Right ventricle myocardium inferior (tissue), 1 donor: ENCODE measurements at regions not wholly inside any gene's neighbourhood (a gene's known extent, or its start where the extent isn't known, plus 50 kb on each side); places are given as distances from the start of the nearest gene placed in this dataset.
"Not testable (repeated sequence)": the region's sequence is repeated elsewhere in the genome, so short reads cannot be mapped to it uniquely, and the experiment has no call there.

Experiments used
- ATAC-seq: fragments of 200-7000 bp; cut with Tn5 transposase; one replicate; pipeline ENCODE4 v1.9.1; 2020; ENCODE audit warnings: mild to moderate bottlenecking, moderate library complexity
- DNase-seq: peaks from one replicate; pipeline ENCODE4 v3.0.0; 2021; ENCODE audit errors: missing footprints
- intact Hi-C: fragments of 100-400 bp; cut with DNase I; formaldehyde crosslinking; loops from one replicate; pipeline ENCODE4 v1.11.0; 2022
- donor health status: DM: no; HTN: yes; CAD: no; lungs with severe emphysema.

- intact Hi-C loops, DNase-seq, ATAC-seq: not testable (repeated sequence)
Observed at GRCh38 chr6:832804-833203, 139.9 kb upstream of the EXOC2 start.

GRCh38 chr6:830667-831327, 137.9 kb upstream of the EXOC2 start:
- ATAC-seq (no peak), DNase-seq (no peak)
- intact Hi-C loops, result no loop called here

DNA sequence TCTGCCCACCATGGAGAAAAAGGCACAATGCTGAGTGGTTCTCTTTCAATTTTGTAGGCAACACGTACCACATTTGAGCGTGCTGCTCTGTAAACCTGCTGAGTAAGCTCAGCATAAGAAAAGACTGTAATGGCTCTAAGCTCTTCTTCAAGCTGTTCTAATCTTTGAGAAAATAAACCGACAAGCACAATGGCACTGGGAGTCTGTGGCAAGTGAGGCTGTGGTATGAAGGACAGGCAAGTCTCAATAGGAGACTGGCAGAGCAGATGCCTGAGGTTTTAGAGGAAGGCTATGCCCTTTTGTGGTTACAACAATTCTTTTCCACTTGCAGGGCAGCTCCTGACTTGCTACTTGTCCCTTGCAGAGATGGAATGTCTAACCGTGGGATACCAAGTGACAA, 136.7 kb upstream of the EXOC2 start:
- intact Hi-C loops, result no loop called here
- DNase-seq (no peak), ATAC-seq (no peak)

GRCh38 chr6:827431-827830, 134.5 kb upstream of the EXOC2 start:
- no peak for DNase-seq
- intact Hi-C loops, result no loop called here
- no peak for ATAC-seq

DNA sequence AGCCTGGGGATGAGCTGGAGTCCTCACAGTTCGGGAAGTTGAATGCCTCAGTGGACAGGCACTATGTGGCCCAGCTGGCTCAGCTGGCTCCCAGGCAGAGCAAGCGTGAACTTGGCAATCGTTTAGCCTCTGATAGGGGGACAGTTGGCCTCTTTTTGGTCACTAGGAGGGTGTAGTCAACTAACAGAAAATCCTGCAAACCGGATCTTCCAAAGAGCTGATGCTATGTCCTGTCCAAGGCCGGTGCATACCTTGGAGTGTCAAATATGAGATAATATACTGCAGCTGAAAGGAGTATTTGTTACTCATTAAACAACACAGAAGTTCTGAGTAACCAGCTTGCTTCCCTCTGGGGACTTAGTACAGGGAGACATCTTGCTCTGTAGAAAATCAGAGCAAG, 126.2 kb upstream of the EXOC2 start:
- DNase-seq (no peak), ATAC-seq (no peak)
- intact Hi-C loops, result no loop called here

DNA sequence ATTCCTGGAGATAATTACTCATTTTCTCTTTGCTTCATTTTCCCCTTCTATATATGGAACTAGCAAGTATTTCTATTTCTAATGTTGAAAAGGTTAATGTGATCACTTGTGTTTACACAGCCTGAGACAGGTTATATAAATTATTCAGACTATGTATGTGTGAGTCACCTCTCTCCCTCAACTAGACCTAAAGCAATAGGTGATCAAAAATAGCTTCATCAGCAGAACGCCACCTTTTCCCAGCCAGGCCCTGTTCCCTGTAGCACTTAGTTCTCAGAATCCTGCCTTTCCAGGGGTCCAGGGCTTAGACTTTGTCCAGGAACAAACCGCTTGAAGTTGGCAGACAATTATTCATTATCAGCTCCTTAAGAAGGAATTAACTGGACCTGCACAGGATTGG, 125.3 kb upstream of the EXOC2 start:
- no peak for ATAC-seq
- intact Hi-C loops, result no loop called here
- DNase-seq, result no peak

GRCh38 chr6:816510-817084, 123.7 kb upstream of the EXOC2 start:
- DNase-seq, result no peak
- no peak for ATAC-seq
- intact Hi-C loops, result no loop called here

DNA sequence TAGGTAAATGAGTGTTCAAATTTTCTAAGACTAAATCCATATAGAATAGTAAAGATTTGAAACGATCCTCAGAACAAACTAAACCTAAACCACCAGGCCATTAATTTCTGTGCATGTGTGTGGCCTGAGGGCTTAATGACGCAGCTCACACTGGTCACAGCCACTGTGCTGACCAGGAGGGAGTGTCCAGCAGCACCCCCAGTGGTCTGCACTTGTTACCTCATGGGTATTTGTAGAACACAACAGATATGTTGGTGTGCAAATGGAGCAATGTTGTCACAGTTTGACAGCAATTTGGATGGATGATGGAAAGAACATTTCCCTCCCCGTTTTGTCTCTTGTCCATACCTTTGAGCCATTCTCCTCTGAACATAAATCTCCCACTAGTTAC, 122.4 kb upstream of the EXOC2 start:
- ATAC-seq (no peak), DNase-seq (no peak)
- intact Hi-C loops, result no loop called here

DNA sequence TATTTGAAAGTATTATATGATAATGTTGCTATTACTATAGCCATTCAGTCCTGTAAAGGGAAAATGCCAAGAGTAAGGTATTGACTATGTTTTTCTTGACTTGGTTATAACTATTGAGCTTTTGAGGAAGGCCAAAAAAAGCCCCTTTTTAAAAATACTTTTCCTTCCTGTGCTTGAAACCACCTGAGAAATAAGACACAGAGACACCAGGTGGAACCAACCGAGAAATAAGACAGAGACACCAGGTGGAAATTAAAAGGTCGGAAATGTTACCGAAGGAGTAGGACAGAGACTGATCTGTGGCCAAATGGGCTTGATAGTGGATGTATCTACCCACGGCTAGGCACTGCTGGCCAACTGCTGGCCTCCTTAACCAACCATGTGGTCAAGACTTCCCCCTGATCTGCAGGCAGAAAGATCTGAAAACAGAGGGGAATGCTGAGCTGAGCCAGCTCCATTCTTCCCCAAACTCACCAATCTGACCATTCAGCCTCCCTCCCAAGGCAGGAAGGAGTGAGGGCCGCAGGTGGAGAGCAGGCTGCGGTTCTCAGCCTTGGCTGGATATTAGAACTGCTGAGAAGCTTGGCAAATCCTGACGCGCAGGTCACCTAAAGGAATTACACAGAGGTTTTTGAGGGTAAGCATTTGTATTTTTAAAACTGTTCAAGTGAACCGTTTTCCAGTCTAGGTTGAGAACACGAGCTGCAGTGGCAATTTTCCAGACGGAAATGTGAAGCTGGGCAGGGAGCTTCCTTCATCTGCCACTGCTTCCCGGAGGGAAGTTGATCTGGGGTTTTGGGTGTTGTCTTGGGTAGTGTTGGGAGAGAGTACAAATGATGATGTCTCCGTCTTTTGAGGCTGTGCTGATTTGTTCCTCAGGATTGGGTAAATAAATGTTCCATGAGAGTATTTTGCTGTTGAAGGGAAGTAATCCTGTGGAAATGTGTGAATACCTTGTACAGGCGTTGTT, 121.7 kb upstream of the EXOC2 start:
- DNase-seq, result no peak
- intact Hi-C loops, result no loop called here

DNA sequence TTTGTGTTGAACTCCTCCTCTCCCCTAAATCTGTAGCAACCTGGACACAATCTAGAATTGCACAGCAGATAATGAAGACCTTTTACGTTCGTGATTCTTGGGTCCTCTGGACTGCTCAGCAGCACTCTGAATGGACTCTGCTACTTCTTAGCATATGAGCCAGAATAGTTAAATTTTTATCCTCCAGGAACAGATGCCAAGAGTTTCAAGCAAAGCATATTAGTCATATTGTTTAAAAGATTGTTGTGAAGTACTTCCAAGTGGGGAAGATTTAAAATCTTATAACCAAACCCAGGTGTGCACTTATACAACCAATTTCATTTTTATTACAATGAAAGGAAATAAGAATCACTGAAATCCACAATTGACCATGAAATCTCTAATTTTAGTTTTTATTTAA, 118.9 kb upstream of the EXOC2 start:
- intact Hi-C loops, result no loop called here
- DNase-seq, result no peak

More for the DNA sequence above, 121.7 kb upstream of the EXOC2 start:
- ATAC-seq, result no peak

GRCh38 chr6:811191-811590, 118.3 kb upstream of the EXOC2 start:
- DNase-seq (no peak), ATAC-seq (no peak)
- intact Hi-C loops, result no loop called here

More for the DNA sequence above, 118.9 kb upstream of the EXOC2 start:
- no peak for ATAC-seq

GRCh38 chr6:804771-805170, 111.8 kb upstream of the EXOC2 start:
- DNase-seq (no peak), ATAC-seq (no peak)
- intact Hi-C loops, result no loop called here

DNA sequence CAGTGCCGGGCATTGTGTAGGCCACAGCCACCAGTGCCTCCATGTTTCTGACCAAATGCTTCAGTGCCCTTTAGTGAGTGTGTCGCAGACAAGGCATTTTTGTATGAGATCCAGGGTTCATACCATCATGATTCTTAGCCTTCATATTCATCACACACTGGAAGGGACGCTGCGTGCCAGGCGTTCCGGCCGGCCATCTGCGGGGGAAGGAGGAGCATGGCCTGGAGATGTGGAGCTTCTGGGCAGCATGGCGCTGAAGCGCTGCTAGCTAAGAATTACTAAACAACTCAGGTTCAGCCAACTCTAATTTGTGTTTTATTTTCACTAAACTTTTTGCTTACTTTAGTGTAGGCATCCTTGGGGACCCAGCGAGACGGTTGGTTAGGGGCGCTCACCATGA, 111.4 kb upstream of the EXOC2 start:
- DNase-seq, result no peak
- intact Hi-C loops, result no loop called here
- no peak for ATAC-seq

GRCh38 chr6:803191-803977, 110.4 kb upstream of the EXOC2 start:
- intact Hi-C loops, result no loop called here
- DNase-seq (no peak), ATAC-seq (no peak)

DNA sequence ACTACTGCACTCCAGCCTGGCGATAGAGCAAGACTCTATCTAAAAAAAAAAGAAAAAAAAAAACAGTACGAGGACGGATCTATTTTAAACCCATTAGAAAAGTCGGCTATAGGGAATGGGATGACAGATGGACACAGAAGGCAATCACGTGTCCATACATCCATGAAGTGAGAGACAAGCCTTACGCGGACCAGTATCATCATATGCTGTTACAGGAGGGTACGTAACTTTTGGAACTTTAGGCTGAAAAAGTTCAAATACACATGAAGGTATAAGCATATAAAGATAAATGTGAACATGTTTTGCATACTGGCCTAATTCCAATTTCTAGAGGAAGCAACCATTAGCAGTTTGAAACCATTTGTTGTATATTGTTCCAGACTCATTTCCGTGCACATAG, 109.8 kb upstream of the EXOC2 start:
- DNase-seq (no peak), ATAC-seq (no peak)
- intact Hi-C loops, result no loop called here

DNA sequence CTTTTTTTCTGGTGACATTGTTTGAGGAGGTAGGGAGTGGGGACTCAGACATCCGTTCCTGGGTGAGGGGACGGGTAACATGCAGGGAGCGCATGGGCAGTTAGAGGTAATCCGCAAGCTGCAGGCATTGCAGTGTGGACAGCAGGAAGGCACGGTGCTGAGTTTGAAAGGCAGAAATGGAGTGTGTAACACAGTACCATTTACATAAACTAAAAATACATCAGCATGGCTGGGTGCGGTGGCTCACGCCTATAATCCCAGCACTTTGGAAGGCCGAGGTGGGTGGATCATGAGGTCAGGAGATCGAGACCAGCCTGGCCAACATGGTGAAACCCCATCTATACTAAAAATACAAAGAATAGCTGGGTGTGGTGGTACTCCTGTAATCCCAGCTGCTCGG, 109.3 kb upstream of the EXOC2 start:
- intact Hi-C loops, ATAC-seq, DNase-seq: not testable (repeated sequence)

GRCh38 chr6:799769-800168, 106.8 kb upstream of the EXOC2 start:
- intact Hi-C loops, result loop anchor here (5.0 kb wide), 1 partner anchor 598 kb away; no protein-coding TSS in a partner anchor
- no peak for DNase-seq
- no peak for ATAC-seq

GRCh38 chr6:797479-798077, 104.6 kb upstream of the EXOC2 start:
- DNase-seq (no peak), ATAC-seq (no peak)
- intact Hi-C loops, result loop anchor here (2.0 to 5.0 kb wide), 2 partner anchors 583 to 600 kb away; no protein-coding TSS in a partner anchor
